HCT116 (cell line): ENCODE measurements at regions not wholly inside any gene's neighbourhood (a gene's known extent, or its start where the extent isn't known, plus 50 kb on each side); places are given as distances from the start of the nearest gene placed in this dataset.

Experiments used
- ATAC-seq: fragments of 200-7000 bp; cut with Tn5 transposase; 2 replicates; pipeline ENCODE4 v1.9.1; 2020; ENCODE audit warnings: mild to moderate bottlenecking, moderate library complexity
- BruUV-seq: library from RNA; stranded (reverse); fragments of 400-500 nt; replicated peaks from 2 replicates; lab custom pipeline; 2021; lab: Mats Ljungman, UMichigan
- CTCF ChIA-PET: fragments of 300-600 bp; sonication (Branson Sonifier 250); formaldehyde crosslinking; loops from one replicate; lab custom pipeline; 2021; ENCODE audit warnings: antibody characterized with exemption; lab: Charles Lee
- POLR2A ChIA-PET: fragments of 300-600, 350-600 bp; sonication (Branson Sonifier 250); formaldehyde crosslinking; loops from one replicate; lab custom pipeline; 2021; ENCODE audit warnings: antibody characterized with exemption; lab: Charles Lee
- RAD21 ChIA-PET, 2 experiments: fragments of 300-600 bp; sonication (Branson Sonifier 250); formaldehyde crosslinking; loops; one replicate each; lab custom pipeline; 2023; ENCODE audit warnings: low total read pairs in 2 of 2; ENCODE audit not compliant: uncharacterized antibody in 2 of 2, unreplicated experiment in 2 of 2, low non-redundant PET in 1 of 2; lab: Charles Lee
- DNase-seq: peaks from one replicate; pipeline ENCODE4 v3.0.0-alpha.2; 2010; ENCODE audit warnings: low read depth, low spot score
- H2AFZ ChIP-seq: fragments of 200-600 bp; shearing (Covaris generic), sonication (generic); 2 replicates; pipeline ENCODE4 v1.6.1; 2017; ENCODE audit warnings: low read depth, mixed run types, mixed read lengths, antibody characterized with exemption, low read length; ENCODE audit not compliant: poor library complexity, severe bottlenecking
- H3K27ac ChIP-seq: 2 replicates; pipeline ENCODE4 v1.5.1; 2012; ENCODE audit warnings: low read depth, low read length
- H3K27me3 ChIP-seq: fragments of 200-600 bp; sonication (generic); 2 replicates; pipeline ENCODE4 v1.6.1; 2016; ENCODE audit warnings: mixed run types, low read length, mixed read lengths; ENCODE audit not compliant: insufficient read depth
- H3K36me3 ChIP-seq, 2 experiments: fragments of 200-500 bp in 1 of 2; fragments of 200-600 bp in 1 of 2; sonication (Bioruptor generic) in 1 of 2; sonication (generic) in 1 of 2; 2 replicates each; pipeline versions ENCODE4 v1.5.1 to v1.6.1; 2014 to 2016; ENCODE audit warnings: low read length in 2 of 2, inconsistent platforms in 1 of 2, mixed read lengths in 1 of 2, mixed run types in 1 of 2; ENCODE audit not compliant: insufficient read depth in 2 of 2, control insufficient read depth in 1 of 2
- H3K4me1 ChIP-seq, 2 experiments: fragments of 200-600 bp in 1 of 2; sonication (generic) in 1 of 2; 2 replicates each; pipeline versions ENCODE4 v1.5.1 to v1.6.1; 2012 to 2017; ENCODE audit warnings: low read length in 2 of 2, inconsistent platforms in 1 of 2, mild to moderate bottlenecking in 1 of 2, mixed read lengths in 1 of 2, mixed run types in 1 of 2, moderate library complexity in 1 of 2; ENCODE audit not compliant: insufficient read depth in 2 of 2, control insufficient read depth in 1 of 2
- H3K4me2 ChIP-seq: fragments of 200-600 bp; sonication (generic); 2 replicates; pipeline ENCODE4 v1.6.1; 2017; ENCODE audit warnings: mixed run types, low read length, mixed read lengths
- H3K4me3 ChIP-seq, 2 experiments: fragments of 200-600 bp in 1 of 2; sonication (generic) in 1 of 2; replicated peaks in 1 of 2; 2 replicates each; pipeline ENCODE4 v1.5.1; 2011 to 2016; ENCODE audit warnings: low read length in 2 of 2, control low read depth in 1 of 2, low read depth in 1 of 2, mild to moderate bottlenecking in 1 of 2, mixed read lengths in 1 of 2, mixed run types in 1 of 2
- H3K79me2 ChIP-seq: fragments of 200-600 bp; sonication (generic); 2 replicates; pipeline ENCODE4 v1.6.1; 2017; ENCODE audit warnings: mild to moderate bottlenecking, mixed run types, low read length, moderate library complexity, mixed read lengths; ENCODE audit not compliant: insufficient read depth
- H3K9ac ChIP-seq: fragments of 200-600 bp; sonication (generic); 2 replicates; pipeline ENCODE4 v1.6.1; 2016; ENCODE audit warnings: low read length, mixed read lengths
- H3K9me2 ChIP-seq: fragments of 200-600 bp; sonication (generic), shearing (Covaris generic); 2 replicates; pipeline ENCODE4 v1.6.1; 2017; ENCODE audit warnings: mixed run types, mild to moderate bottlenecking, moderate library complexity; ENCODE audit not compliant: insufficient read depth
- H3K9me3 ChIP-seq, 2 experiments: fragments of 200-500 bp in 1 of 2; fragments of 200-600 bp in 1 of 2; sonication (Bioruptor generic) in 1 of 2; sonication (generic) in 1 of 2; 2 replicates each; pipeline ENCODE4 v1.6.1; 2014 to 2017; ENCODE audit warnings: low read length in 2 of 2, mixed read lengths in 2 of 2, inconsistent platforms in 1 of 2, low read depth in 1 of 2, mild to moderate bottlenecking in 1 of 2, mixed run types in 1 of 2, moderate library complexity in 1 of 2; ENCODE audit not compliant: control insufficient read depth in 1 of 2, insufficient read depth in 1 of 2
- H4K20me1 ChIP-seq: fragments of 200-600 bp; sonication (generic), shearing (Covaris generic); 2 replicates; pipeline ENCODE4 v1.6.1; 2017; ENCODE audit warnings: mixed run types, mild to moderate bottlenecking, moderate library complexity; ENCODE audit not compliant: insufficient read depth
- CBX3 ChIP-seq: IDR thresholded peaks from 2 replicates; pipeline ENCODE4 v1.6.1; 2012; ENCODE audit warnings: low read depth
- EGR1 ChIP-seq: IDR thresholded peaks from 2 replicates; pipeline ENCODE4 v1.6.1; 2012; ENCODE audit warnings: low read depth
- ELF1 ChIP-seq: IDR thresholded peaks from 2 replicates; pipeline ENCODE4 v1.6.1; 2012; ENCODE audit warnings: low read depth, borderline replicate concordance
- EZH2 ChIP-seq: fragments of 200-600 bp; sonication (generic); IDR thresholded peaks from 2 replicates; pipeline ENCODE4 v1.6.1; 2017; ENCODE audit warnings: antibody characterized with exemption, mixed run types
- FOSL1 ChIP-seq: IDR thresholded peaks from 2 replicates; pipeline ENCODE4 v1.6.1; 2012; ENCODE audit warnings: low read depth
- JUND ChIP-seq: IDR thresholded peaks from 2 replicates; pipeline ENCODE4 v1.6.1; 2012
- POLR2AphosphoS5 ChIP-seq: IDR thresholded peaks from 2 replicates; pipeline ENCODE4 v1.6.1; 2011; ENCODE audit warnings: mild to moderate bottlenecking, low read depth, low read length, moderate library complexity
- SIN3A ChIP-seq: IDR thresholded peaks from 2 replicates; pipeline ENCODE4 v1.6.1; 2012; ENCODE audit warnings: low read depth
- SRF ChIP-seq: IDR thresholded peaks from 2 replicates; pipeline ENCODE4 v1.6.1; 2012; ENCODE audit warnings: low read depth
- TCF7L2 ChIP-seq: IDR thresholded peaks from 2 replicates; pipeline ENCODE4 v1.7.0; 2011; ENCODE audit warnings: borderline replicate concordance, inconsistent platforms; ENCODE audit not compliant: insufficient read depth, insufficient read length; ENCODE audit errors: extremely low read depth
- YY1 ChIP-seq: IDR thresholded peaks from 2 replicates; pipeline ENCODE4 v1.6.1; 2011; ENCODE audit warnings: low read length, low read depth, moderate library complexity, mild to moderate bottlenecking; ENCODE audit not compliant: insufficient replicate concordance; ENCODE audit errors: extremely low read depth
- ZFX ChIP-seq: fragments of 450-650 bp; IDR thresholded peaks from 2 replicates; pipeline ENCODE4 v1.6.1; 2017
- intact Hi-C: fragments of 100-400 bp; cut with micrococcal nuclease; formaldehyde crosslinking; loops from 2 replicates; pipeline ENCODE4 v1.10.0; 2022
- TF ChIP-seq, protein P1 (sequence below): IDR thresholded peaks from 2 replicates; pipeline ENCODE4 v1.6.1; 2011; ENCODE audit warnings: mild to moderate bottlenecking, low read length, moderate library complexity; ENCODE audit not compliant: insufficient replicate concordance; ENCODE audit errors: extremely low read depth
- TF ChIP-seq, protein P2 (sequence below): IDR thresholded peaks from 2 replicates; pipeline ENCODE4 v1.6.1; 2012
- TF ChIP-seq, protein P3 (sequence below), 3 experiments: fragments of 200-600 bp in 1 of 3; sonication (generic) in 1 of 3; IDR thresholded peaks in 2 of 3; conservative IDR thresholded peaks in 1 of 3; 2 replicates each; pipeline ENCODE4 v1.5.1; 2012 to 2017; ENCODE audit warnings: low read depth in 2 of 3, low read length in 2 of 3, antibody characterized with exemption in 1 of 3, borderline replicate concordance in 1 of 3, control low read depth in 1 of 3, mild to moderate bottlenecking in 1 of 3, mixed read lengths in 1 of 3, mixed run types in 1 of 3, moderate library complexity in 1 of 3; ENCODE audit not compliant: insufficient read depth in 1 of 3
- TF ChIP-seq, protein P4 (sequence below): IDR thresholded peaks from 2 replicates; pipeline ENCODE4 v1.6.1; 2012

DNA sequence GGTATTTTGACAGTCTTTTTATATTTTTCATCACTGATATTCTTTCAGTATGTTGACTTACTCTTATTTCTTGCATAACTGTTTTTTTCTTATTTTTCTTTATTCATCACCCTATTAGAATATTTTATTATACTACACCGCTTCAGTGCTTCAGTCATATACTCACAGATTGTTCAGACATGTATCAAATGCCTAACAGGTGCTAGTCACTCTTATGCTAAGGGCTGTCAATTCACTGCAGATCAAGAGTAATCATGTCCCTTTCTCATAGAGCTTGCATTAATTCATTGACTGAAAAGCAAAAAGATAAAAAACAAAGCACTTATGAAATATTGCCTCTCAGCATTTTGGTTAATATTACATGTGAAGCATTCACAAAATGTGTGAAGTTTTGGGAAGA lies 1435.6 kb downstream of the STIM2 start:
- Histone ChIP-seq H3K9ac (no peak overlapping the region), H3K9me3 (no peaks in the 10 kb centered on the region), H3K4me3 (no peak overlapping the region), H3K27ac (no peak overlapping the region), H3K79me2 (no peaks in the 10 kb centered on the region), H2AFZ (no peak overlapping the region), H3K4me2 (no peak overlapping the region), H3K27me3 (no peaks in the 10 kb centered on the region), H3K4me1 (no peaks in the 10 kb centered on the region), H4K20me1 (no peaks in the 10 kb centered on the region), H3K36me3 (no peaks in the 10 kb centered on the region), H3K9me2 (no peaks in the 10 kb centered on the region)
- ATAC-seq (no peak), DNase-seq (no peak)
- no TSS peak for BruUV-seq
- intact Hi-C loops, result no loop called here
- ChIA-PET POLR2A (no interaction called here), RAD21 (no interaction called here), CTCF (no interaction called here)
- TF ChIP-seq, protein P1, sequence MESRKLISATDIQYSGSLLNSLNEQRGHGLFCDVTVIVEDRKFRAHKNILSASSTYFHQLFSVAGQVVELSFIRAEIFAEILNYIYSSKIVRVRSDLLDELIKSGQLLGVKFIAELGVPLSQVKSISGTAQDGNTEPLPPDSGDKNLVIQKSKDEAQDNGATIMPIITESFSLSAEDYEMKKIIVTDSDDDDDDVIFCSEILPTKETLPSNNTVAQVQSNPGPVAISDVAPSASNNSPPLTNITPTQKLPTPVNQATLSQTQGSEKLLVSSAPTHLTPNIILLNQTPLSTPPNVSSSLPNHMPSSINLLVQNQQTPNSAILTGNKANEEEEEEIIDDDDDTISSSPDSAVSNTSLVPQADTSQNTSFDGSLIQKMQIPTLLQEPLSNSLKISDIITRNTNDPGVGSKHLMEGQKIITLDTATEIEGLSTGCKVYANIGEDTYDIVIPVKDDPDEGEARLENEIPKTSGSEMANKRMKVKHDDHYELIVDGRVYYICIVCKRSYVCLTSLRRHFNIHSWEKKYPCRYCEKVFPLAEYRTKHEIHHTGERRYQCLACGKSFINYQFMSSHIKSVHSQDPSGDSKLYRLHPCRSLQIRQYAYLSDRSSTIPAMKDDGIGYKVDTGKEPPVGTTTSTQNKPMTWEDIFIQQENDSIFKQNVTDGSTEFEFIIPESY, result no peak
- no peak for TF ChIP-seq ELF1
- no peak for TF ChIP-seq CBX3

DNA sequence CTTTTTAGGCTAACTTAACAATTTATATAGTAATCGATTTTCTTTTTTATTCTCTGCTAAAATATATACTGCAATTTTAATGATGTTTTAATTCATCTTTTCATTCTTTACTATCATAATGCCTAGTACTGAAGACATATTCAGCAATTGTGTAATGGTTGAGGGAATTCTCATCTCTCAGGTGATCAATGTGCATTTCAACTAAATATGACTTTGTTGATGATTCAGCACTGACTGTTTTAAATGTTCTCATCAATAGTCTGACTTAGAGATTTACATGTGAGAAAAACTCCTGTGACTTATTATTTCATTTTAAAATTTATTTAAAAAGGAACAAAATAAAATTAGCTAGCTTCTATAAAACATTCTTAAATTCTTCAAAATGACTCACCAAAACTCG lies 1450.3 kb downstream of the STIM2 start:
- TF ChIP-seq TCF7L2 (no peak), ELF1 (no peak), EZH2 (no peak), EGR1 (no peak), SIN3A (no peak), CBX3 (no peak), JUND (no peak), FOSL1 (no peak), ZFX (no peak), SRF (no peak), YY1 (no peak), POLR2AphosphoS5 (no peak)
- TF ChIP-seq, protein P2, sequence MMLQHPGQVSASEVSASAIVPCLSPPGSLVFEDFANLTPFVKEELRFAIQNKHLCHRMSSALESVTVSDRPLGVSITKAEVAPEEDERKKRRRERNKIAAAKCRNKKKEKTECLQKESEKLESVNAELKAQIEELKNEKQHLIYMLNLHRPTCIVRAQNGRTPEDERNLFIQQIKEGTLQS, result no peak
- TF ChIP-seq, protein P3, sequence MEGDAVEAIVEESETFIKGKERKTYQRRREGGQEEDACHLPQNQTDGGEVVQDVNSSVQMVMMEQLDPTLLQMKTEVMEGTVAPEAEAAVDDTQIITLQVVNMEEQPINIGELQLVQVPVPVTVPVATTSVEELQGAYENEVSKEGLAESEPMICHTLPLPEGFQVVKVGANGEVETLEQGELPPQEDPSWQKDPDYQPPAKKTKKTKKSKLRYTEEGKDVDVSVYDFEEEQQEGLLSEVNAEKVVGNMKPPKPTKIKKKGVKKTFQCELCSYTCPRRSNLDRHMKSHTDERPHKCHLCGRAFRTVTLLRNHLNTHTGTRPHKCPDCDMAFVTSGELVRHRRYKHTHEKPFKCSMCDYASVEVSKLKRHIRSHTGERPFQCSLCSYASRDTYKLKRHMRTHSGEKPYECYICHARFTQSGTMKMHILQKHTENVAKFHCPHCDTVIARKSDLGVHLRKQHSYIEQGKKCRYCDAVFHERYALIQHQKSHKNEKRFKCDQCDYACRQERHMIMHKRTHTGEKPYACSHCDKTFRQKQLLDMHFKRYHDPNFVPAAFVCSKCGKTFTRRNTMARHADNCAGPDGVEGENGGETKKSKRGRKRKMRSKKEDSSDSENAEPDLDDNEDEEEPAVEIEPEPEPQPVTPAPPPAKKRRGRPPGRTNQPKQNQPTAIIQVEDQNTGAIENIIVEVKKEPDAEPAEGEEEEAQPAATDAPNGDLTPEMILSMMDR (IDR thresholded peaks at IDR 0.05 in 2 of 3, conservative IDR thresholded peaks at IDR 0.05 in 1 of 3; ENCODE audit: borderline replicate concordance in 1 of 3, insufficient read depth in 1 of 3, low read depth in 2 of 3, low read length in 2 of 3), result no peak
- TF ChIP-seq, protein P4, sequence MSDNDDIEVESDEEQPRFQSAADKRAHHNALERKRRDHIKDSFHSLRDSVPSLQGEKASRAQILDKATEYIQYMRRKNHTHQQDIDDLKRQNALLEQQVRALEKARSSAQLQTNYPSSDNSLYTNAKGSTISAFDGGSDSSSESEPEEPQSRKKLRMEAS, result no peak
- ChIA-PET RAD21 (no interaction called here), CTCF (no interaction called here), POLR2A (no interaction called here)
- H3K79me2 ChIP-seq, result no peaks in the 10 kb centered on the region
- H3K4me2 ChIP-seq, result no peak overlapping the region
- DNase-seq, result no peak
- no TSS peak for BruUV-seq
- no peaks in the 10 kb centered on the region for H3K36me3 ChIP-seq
- no peak for ATAC-seq
- H3K27ac ChIP-seq, result no peak overlapping the region
- H3K9ac ChIP-seq, result no peak overlapping the region
- H3K4me3 ChIP-seq, result no peak overlapping the region
- intact Hi-C loops, result no loop called here
- H2AFZ ChIP-seq, result no peak overlapping the region
- no peaks in the 10 kb centered on the region for H4K20me1 ChIP-seq
- no peaks in the 10 kb centered on the region for H3K9me2 ChIP-seq
- no peaks in the 10 kb centered on the region for H3K9me3 ChIP-seq
- no peaks in the 10 kb centered on the region for H3K4me1 ChIP-seq
- no peaks in the 10 kb centered on the region for H3K27me3 ChIP-seq
